ENCODE measurements at regions not wholly inside any gene's neighbourhood (a gene's known extent, or its start where the extent isn't known, plus 50 kb on each side); places are given as distances from the start of the nearest gene placed in this dataset.

DNA sequence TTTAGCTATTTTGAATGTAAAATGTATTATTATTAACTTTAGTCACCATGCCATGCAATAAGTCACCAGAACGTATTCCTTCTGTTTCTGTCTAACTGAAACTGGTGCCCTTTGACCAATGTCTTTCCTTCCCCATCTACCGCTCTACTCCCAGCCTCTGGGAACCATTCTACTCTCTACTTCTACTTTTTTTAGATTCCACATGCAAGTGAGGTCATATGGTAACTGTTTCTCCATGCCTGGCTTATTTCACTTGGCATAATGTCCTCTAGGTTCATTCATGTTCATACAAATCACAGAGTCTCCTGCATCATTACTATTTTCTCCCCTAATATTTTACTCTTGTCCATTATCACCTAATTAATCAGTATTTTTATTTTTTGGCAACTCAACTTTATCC lies 160.1 kb downstream of the TMX1 start:
- no peak for DNase-seq

DNA sequence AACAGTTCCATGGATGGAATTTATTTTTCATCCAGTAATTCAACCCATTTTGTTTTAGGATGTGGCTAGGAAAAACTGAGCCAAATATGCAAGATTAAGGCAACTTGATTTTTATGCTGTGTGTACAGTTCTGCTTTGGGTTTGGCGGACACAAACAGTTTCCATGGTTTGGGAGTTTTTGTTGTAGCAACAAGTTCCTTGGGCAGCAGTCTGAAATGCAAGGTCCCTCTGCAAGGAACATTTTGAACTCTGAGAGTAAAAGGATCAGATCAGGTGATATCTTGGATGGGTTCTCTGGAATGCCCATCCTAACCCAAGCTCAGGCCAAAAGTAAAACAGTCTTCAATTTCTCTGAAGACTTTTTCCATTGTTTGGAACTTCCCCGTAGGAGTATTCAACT lies 161.2 kb downstream of the TMX1 start:
- DNase-seq, result no peak

DNA sequence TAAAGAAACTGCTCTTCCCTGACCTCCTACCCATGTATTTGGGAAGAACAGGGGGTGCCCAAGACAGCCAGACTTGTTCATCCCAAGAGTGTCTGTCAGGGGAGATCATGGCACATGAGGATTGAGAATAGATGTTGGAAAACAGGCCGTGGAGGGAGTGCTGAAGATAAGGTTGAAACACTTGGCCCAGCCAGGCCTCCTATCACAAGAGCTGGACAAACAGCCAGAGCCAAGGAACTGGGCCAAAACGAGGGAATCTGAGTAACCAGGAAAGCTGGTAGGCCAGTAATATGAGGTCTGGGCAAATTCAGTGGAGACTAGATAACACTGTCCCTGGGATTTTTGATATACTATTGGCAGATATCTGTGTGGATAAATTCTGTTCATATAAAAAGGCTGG lies 161.7 kb downstream of the TMX1 start:
- no peak for DNase-seq

DNA sequence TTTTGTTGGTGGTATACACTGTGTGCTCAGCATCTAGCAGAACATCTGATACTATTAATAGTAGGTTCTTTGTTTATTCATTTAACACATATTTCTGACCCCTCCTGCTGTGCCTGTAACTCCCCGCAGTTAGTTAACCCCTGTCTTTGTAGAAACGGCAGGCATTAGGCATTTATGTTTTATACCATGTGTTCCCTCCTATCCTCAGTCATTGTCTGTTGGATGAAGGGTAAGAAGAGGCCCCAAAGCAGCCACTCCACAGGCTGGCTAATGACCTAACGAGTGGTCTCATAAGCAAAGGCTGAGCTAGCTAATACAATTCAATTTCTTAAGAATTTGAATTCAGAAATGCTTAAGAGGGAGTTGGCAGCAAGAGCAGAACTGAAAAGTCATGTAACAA lies 170.8 kb downstream of the TMX1 start:
- DNase-seq, result no peak

DNA sequence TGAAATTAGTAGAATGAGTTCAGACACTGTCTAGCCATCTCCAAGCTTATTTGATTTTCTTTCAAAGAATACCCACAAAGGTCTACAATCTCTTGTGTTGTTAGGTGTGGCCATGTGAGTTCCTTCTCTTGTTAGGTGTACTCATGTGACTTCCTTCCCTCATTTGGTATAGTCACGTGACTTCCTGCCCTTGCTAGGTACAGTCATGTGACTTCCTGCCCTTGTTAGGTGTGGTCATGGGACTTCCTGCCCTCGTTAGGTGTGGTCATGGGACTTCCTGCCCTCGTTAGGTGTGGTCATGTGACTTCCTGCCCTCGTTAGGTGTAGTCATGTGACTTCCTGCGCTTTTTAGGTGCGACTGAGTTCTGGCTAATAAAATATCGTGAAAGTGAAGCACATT lies 179.6 kb downstream of the TMX1 start:
- DNase-seq, result no peak

DNA sequence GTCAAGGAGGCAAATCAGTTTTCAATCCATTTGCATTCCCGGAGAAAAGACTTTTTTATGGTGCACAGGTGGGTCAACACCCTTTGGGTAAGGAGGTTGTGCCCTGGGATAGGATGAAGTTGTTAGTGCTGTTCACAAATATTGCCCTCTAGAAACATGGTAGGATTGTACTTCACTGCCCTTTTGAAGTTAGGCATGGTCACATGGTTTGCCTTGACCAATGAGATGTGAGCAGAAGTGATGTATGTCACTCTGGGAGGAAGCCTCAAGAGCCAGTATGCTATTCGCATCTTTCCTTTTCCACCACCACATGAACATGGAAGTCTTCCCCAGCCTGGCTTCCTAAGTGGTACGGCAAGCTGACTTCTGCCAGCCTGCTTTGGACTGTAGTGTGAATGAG lies 182.7 kb downstream of the TMX1 start:
- no peak for DNase-seq

DNA sequence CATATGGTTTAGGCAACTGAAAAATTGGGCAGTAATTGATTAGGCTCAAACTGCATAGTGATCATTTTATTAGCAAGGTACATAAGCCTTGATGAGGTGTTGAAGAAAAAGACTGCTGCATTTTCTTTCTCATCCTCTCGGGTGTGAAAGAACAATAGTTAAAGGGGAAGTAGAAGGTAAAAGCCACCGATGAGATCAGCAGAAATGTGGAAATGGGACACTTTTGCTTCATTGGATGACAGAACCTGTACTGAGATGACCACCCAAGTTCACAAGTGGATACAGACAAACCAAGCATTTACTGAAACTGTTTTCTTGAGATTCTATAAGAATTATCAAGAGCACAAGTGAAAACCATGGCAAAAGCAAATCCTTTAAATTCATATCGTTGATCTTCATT lies 184.0 kb downstream of the TMX1 start:
- DNase-seq, result no peak

DNA sequence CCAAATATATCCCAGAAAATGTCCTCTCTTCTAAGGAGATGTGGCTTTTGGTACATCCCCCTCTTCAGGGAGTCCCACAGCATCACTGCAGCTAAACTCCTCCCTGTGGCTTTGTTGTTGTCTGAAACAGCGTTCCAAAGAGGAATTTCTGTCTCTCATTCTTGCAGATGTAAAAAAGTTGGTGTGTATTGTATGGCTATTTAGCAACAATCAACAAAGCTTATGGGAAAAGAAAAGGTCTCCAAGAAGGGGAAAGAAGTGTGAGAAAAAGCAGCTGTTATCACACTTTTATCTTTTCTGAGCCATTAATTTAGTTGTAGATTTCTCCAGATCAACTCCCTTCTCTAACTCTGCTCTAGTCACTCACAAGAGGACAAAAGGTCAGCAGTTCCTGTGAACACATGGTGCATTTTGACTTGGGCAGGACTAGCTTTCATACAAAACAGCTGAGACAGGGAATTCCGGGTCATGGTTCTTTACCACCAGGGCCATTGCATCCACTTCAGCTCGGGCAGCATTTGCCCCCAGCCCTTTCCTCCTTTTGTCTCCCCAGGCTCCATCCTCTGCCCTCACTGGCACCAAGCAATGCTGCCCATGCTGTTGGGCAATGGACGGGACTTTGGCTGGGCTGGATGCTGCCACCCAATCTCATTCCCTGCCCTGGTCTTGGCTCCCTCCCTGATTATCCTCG lies 184.7 kb downstream of the TMX1 start:
- no peak for DNase-seq

DNA sequence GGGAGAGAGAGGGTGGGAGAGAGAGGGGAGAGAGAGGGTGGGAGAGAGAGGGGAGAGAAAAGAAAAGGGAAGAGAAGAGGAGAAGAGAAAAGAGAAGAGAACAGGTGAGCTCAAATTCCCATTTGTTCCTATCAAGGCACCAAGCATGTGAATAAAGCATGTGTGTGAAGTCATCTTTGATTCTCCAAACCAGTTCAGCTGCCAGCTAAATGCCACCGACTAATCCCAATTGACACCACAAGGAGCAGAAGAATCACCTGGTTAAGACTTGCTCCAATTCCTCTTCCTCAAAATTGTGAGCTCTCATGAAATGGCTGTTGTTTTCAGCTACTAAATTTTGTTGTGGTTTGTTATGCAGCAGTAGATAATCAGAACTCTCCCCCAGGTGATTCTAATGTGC lies 188.9 kb downstream of the TMX1 start:
- DNase-seq, result no peak

DNA sequence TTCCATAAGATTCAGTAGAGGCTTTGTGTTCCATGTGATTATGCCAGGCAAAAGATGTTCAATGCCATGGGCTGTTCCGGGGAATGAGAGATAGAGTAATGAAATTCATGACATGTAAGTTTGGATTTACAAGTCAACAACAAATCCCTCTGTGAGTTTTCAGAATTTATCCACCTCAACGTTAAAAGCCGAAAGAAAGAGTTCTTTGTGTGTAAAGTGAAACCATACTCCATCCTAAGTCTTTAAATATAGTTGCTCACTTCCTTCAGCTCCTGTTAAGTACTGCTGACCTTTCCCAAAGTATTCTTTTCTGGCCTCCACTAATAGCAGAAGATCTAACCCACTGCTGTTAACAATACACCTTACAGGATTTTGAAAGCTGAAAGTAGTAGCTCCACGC lies 190.0 kb downstream of the TMX1 start:
- no peak for DNase-seq

DNA sequence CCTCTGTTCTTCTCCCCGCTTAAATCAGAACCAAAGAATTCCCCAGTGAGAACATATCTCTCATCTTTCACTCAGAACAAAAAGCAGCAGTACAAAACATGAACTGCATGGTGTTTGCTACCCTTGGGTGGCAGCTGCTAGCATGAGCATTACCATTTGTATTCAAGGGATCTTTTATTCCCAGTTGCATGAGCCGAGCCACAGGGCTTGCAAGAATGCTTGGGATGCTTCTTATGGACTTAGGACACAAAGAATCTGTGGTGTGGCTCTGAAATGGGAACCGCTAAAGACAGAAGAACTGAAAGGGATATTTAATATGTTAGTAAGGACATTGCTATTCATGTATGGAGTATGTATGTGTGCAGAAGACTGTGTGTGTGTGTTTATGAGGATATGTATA lies 190.6 kb downstream of the TMX1 start:
- DNase-seq, result no peak

DNA sequence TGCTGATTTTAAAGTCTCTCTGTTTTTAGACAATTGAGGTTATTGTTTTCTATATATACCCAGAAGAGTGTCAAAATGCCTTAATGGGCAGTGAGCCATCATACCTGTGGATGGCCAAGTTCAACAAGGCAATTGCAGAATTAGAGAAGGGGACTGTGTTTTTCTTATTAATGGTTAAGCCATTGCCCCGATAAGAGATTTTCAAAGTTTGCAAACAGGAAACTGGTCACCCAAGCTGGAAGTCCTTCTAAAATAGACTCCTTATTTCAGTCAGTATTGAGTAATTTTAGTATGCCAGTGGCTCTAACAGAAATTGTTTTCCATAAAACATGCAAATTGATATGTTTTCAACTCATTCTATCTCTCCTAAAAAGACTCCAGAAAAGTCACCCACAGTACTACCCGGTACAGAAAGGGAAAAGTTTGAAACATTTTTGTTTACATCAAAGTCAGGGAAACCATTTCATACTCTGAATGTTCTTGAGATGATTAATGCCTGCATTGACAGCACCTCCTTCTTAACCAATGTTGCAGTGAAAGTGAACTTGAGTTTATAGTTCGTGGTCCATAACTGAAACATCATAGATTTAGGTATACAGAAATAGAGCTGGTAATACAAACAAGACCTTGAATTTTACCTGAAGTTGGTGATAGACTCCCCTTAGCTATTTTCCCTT lies 191.1 kb downstream of the TMX1 start:
- no peak for DNase-seq

DNA sequence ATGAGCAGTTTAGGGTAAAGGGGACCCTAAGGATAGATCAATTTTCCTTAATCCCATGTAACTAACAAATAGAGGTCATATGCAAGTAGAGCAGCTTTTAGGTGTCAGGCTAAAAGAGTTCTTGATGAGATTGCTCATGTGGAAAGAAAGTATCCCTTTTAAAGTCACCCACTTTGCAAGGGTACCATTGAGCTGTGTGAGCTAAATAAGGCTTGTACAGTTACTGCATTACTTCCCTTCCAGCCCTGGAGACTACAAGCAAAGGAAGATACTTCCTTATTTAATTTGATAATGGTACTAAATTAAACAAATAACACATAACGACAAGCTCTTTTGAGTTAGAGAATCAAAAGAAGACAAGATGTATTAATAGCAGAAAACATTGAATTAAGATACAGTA lies 191.7 kb downstream of the TMX1 start:
- DNase-seq, result no peak

DNA sequence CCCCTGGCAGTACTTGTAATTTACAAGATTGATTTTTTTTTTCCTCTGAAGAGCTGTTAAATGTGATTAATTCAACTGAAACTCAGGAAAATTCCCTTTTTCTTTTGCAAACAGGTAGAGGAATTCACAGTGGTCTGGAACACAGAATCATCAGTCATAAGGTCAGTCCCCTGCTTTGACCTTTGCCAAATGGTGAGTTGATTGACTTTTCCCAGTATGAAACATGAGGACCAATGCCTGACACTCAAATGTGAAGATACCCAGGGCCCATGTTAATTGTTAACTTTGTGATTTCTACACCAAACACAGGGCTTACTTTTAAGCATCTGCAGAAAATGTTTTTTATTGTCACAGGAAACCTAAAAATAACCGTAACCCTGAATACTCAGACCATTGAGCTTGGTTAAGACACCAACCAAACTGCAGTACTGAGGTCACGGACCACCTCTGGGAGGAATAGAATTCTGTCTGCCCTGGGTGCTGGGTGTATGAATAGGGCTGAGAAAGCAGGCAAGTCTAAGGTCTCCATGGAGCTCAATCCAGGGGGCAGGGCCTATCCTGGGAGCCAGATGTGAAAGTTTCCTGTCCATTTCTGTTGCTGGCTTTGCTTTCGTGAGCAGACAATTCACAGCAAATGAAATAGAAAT lies 192.4 kb downstream of the TMX1 start:
- no peak for DNase-seq

DNA sequence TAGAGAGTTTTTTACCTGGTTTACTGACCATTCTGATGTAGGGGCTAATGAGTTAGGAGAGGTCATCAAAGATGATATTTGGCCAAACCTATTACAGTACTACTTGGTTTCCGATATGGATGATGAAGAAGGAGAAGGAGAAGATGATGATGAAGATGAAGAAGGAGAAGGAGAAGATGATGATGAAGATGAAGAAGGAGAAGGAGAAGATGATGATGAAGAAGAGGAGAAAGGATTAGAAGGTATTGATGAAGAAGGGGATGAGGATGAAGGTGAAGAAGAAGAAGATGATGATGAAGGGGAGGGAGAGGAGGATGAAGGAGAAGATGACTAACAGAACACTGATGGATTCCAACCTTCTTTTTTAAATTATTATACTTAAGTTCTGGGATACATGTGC lies 196.6 kb downstream of the TMX1 start:
- no peak for DNase-seq

DNA sequence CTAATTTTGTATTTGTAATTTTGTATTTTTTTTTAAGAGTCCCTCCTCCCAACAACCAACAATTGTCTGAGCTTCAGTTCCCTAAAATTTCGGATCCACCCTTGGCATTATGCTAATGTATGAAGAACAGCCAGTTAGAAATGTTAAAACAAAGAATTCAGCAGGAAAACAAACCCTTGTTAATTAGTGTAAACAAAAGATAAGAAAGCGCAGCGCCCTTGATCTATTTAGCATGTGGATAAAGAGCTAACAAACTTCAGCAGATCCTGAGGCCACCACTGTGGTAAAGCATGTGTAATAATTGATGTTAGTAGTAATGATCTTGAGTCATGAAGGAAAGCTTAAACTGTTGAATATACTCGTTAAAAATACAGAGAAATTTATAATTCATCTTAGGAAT lies 199.8 kb downstream of the TMX1 start:
- no peak for DNase-seq

DNA sequence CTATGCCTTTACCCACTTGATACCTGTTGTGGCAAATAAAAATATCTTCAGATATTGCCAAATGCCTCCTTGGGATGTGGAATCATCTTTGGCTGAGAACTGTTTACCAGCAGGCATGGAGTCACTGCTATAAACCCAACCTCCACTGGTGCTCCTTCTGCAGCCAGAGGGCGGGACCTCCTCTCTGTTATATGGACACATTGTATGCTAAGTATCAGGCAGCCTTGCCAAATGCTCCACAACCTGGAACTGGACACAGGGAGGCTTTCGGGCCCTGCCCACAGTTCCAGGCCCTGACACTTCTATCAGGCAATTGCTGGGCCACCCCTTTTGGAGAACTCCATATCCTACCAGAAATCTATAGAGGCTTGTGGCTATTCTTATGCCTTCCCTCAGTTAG lies 201.0 kb downstream of the TMX1 start:
- no peak for DNase-seq

DNA sequence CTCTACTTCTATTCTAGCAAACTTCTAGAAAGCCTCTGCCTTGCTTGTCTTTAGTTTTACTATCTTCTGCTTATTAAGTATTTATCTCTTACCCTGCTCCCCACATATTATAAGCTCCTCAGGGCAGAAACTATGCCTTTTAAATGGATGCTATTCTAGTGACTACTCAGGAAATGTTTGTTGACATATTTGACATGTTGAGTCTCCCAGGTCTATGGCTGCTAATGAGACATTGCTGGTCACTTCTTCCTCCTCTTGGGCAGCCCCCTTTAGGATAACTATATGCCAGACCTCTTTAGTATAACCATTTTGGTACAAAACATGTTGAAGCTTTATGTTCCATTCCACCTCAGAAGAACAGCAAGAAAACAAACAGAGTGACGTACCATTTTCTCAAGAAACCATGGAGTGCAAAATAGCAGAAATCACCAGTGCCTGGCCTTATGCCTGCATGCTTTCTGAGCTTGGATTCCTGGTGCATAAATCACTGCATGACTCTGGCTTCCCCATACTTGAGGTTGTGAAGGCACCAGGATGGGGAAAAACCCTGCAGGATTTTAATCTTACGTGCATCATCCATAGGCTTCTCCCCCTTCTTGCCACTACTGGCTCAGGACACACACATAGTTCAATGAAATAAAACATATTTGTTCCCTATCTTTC lies 202.6 kb downstream of the TMX1 start:
- DNase-seq, result no peak

DNA sequence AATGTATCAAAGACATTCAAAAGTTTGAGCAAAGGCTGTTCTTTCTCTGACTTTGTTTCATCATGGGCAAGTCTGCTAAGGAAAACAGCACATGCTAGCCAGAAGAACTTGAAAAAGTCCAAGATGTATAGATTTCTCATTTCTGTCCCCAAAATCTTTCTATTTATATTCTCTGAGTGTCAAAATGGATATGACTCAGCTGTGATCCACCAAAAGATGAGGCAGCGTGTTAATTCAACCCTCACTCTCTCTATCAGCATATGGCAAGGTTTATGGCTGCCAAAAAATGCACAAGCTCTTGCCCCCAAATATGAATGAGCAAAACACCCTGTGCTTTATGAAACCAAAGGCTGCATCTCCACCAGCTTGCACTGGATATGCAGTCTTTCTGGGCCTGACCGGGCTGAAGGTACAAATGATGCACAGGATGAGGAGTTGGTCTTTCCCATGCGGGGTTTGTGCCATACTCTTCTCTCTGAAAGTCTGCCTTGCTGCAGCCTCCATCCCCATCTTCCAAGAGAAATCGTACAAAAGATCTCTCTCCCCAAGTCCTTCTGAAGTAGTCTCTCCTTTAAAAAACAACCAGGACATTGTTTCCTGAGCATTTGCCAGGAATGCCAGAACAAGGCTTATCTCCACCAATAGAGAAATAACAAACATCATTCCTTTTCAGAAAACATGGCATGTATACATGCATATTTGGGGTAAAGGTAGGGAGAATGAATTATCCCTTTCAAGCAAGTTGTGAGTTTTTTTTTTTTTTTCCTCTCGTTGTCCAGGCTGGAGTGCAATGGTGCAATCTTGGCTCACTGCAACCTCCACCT lies 203.4 kb downstream of the TMX1 start:
- DNase-seq, result no peak

DNA sequence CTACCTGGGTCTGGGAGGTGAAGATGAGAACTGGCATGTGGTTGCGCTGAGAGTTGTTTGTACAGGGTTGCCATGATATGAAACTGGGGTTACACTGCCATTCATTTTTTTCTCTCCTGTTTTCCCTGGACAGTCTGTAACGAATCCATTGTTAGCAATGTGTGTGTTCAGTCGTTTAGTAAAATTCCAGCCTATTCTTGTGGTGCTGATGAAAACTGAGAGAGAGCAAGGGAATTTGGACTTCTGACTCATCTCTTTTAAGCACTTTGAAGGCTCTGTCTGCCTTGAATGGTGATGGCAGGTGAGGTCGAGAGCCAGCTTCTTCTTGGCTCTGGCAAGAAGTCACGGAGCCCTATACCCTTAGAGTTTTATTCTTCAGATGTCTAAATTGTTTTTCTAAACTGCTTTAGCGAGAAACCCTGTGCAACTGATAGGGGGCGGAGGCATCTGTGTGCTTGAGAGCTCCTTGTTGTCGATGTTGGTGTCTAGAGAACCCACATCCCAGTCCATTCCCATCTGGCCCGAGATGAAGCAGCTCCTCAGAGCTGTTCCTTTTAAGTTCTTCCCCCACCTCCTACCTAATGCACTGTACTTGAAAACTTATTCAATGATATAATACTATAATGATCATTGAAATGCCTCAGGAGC lies 204.4 kb downstream of the TMX1 start:
- no peak for DNase-seq

DNA sequence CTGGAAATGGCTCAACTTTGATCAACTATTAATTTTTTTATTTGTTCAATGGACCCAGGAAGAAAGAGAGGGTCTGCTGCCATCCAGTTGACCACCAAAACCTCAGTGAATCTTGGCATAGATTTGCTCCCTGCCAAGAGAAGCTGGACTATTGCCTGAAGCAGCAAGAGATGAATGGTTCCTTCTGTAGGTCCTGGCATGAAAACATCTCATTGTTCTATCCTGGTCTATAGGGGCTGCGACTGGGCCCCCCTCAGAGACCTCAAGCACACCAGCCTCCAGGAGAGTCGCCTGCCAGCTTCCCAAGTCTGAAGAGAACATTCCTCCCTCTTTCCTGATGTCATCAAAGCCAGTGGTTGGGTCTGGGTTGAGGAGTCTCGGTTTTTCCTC lies 204.9 kb downstream of the TMX1 start:
- no peak for DNase-seq

DNA sequence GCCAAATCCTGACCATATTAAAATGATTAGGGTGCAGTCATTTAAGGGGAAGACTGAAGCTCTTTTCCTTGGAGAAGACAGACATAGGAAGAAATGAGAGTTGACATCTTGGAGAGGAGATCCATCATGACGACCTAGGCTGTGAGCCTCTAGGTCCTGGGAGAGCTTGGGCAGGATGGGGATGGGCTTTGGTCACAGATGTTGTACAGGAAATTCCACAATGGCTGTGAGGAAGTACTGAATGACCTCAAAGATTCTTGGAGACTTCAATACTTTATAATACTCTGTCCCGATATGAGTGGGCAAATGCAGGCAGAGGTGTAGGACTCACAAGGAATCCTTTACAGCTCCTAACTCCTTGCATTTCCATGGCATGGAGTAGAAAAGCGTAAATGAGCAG lies 204.9 kb upstream of the FRMD6 start:
- no peak for DNase-seq

DNA sequence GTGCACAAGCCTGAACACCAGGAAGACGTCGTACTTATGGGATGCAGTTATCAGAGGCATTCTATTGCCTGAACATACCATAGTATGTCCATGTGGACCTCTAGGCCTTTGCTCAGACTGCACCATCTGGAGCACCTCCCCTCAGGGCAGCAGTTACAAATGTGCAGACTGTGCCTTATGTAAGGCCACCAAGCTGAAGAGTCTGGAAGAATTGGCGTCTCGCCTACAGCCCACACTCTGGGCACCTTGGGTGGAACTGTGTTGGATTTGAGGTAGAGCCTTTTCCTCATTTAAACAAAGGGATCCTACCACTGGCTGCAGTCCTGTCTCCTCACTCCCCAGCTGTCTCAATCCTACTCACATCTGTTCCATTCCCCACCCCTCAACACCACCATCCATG lies 204.3 kb upstream of the FRMD6 start:
- DNase-seq, result no peak
